ENCODE measurements at regions not wholly inside any gene's neighbourhood (a gene's known extent, or its start where the extent isn't known, plus 50 kb on each side); places are given as distances from the start of the nearest gene placed in this dataset.

DNA sequence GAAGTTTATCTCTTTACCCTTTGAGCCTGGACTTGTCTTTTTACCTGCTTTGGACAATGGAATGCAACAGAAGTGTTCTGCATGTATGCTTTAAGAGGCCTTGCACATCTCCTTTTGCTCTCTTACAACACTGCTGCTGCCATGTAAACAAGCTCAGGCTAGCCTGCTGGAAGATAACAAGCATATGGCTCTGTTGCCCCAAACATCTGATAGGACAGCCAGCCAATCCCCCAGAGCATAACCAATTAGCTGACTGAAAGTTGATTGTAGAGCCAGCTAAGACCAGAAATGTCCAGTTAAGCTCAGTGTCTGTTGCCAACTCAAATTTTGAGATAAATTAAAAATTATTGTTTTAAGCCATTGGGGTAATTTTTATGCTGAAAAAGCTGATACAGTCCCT, 510.6 kb upstream of the CNKSR2 start:
- no peak for DNase-seq (ENCODE audit: low spot score)

GRCh38 chrX:20861113-20861512, 513.1 kb upstream of the CNKSR2 start:
- DNase-seq (ENCODE audit: low spot score): no peak

DNA sequence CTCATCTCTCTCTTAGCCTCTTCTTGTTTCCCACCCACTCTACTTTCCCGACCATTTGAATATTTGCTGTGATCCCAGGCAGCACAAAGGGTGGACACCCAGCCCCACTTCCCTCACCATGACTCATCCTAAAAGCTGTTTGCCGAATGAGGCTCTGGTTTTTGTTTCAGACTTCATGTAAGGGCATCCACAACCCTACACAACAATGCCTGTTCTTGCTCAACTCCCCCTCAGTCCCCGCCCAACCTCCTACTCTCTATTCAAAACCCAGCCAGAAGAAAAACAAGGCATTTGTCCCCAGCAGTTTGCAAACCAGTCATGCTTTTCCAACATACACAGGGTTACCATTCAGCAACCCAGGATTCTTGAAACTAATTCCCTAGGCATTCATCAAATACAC, 516.5 kb upstream of the CNKSR2 start:
- no peak for DNase-seq (ENCODE audit: low spot score)

- DNase-seq (ENCODE audit: low spot score): no peak
Observed at GRCh38 chrX:20838477-20838876, 535.7 kb upstream of the CNKSR2 start.

GRCh38 chrX:20829665-20830491, 544.3 kb upstream of the CNKSR2 start:
- DNase-seq (ENCODE audit: low spot score): no peak

GRCh38 chrX:20825984-20826383, 548.2 kb upstream of the CNKSR2 start:
- DNase-seq (ENCODE audit: low spot score): no peak

GRCh38 chrX:20803971-20804370, 537.3 kb upstream of the RPS6KA3 start:
- no peak for DNase-seq (ENCODE audit: low spot score)

DNA sequence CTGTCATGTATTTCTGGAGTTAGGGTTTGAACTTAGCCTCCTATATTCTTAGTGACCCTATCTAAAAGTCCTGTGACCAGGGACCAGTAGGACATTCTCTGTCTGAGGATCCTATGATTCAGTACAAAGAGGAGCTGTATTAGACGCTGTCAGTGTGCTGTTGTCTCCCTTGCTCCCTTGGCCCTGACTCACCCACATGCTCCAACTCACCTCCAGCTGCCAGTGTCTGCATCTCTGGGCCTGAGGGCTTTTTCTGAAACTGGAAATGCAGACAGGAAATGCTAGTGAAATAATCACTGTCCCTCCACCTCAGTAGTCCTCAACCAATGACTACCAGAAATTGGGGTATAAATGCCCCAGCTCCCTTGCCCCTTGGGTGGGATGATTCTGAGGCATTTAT, 535.3 kb upstream of the RPS6KA3 start:
- no peak for DNase-seq (ENCODE audit: low spot score)

DNA sequence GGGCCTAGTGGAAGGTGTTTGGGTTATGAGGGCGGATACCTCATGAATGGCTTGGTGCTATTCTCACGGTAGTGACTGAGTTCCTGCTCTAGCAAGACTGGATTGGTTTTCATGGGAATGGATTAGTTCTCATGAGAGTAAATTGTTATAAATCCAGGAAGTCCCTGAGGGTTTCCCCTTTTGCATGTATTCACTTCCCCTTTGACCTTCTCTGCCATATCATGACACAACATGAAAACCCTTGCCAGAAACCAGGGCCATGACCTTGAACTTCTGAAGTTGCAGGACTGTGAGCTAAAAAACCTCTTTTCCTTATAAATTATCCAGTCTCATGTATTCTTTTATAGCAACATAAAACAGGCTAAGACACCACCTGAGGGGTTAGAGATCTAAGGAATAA, 529.7 kb upstream of the RPS6KA3 start:
- no peak for DNase-seq (ENCODE audit: low spot score)

GRCh38 chrX:20789103-20789502, 522.4 kb upstream of the RPS6KA3 start:
- no peak for DNase-seq (ENCODE audit: low spot score)

- DNase-seq (ENCODE audit: low spot score): no peak
Observed at GRCh38 chrX:20767346-20767745, 500.6 kb upstream of the RPS6KA3 start.

GRCh38 chrX:20756585-20756984, 489.9 kb upstream of the RPS6KA3 start:
- no peak for DNase-seq (ENCODE audit: low spot score)

DNA sequence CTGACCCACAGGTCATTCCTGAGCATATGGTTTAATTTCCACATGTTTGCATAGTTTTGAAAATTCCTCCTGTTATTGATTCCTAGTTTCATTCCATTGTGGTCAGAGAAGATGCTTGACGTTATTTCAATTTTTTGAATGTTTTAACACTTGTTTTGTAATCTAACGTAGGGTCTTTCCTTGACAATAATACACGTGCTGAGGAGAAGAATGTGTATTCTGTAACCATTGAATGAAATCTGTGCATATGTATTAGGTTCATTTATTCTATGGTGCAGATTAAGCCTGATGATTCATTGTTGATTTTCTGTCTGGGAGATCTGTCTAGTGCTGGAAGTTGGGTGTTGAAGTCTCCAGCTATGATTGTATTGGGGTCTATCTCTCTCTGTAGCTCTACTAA, 486.4 kb upstream of the RPS6KA3 start:
- DNase-seq (ENCODE audit: low spot score): no peak

DNA sequence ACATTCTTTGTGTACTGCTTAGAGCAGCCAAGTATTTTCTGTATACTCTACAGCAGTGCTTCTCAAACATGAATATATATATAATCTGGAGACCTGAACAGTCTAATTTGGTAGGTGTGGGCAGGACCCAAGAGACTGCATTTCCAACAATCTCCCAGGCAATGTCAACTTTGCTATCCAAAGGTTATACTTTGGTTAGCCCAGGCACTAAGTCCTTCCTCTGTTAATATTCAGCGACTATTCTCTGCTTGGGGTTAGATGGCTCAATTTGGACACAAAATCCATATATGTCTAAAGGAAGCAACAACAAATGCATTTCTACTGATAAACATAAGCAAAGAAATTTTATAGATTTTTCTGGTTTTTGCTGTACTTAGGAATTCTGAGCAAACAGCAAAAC, 480.0 kb upstream of the RPS6KA3 start:
- DNase-seq (ENCODE audit: low spot score): no peak

DNA sequence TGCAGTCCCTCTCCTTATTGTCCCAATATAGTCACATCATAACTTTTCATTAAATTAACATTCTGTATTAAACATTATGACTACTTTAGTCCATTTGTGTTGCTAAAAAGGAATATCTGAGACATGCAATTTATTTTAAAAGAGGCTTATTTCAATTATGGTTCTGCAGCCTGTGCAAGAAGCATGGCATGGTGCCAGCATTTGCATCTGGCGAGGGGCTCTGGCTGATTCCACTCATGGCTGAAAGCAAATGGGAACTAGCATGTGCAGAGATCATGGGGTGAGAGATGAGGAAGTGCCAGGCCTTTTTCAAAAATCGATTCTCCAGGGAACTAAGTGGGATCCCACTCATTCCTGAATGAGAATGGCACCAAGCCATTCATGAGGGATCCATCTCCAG, 476.3 kb upstream of the RPS6KA3 start:
- no peak for DNase-seq (ENCODE audit: low spot score)

DNA sequence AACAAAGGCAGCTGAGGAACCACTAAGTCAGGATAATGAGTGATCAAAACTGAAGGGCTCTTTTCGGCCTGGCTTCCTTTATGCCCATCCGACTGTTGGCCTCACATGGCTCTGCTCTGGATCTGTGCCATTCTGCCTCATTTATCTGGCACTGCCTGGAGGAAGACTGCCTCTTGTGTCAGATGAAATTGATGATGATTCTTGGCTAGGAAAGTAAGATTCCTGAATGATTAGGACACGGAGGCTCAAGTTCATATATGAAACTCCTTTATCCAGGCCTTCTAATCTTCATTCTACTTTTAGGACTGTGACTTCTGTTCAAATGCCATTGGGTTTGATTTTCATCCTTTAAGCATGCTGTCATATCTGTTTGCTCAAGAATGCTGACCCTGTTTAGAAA, 475.4 kb upstream of the RPS6KA3 start:
- no peak for DNase-seq (ENCODE audit: low spot score)

DNA sequence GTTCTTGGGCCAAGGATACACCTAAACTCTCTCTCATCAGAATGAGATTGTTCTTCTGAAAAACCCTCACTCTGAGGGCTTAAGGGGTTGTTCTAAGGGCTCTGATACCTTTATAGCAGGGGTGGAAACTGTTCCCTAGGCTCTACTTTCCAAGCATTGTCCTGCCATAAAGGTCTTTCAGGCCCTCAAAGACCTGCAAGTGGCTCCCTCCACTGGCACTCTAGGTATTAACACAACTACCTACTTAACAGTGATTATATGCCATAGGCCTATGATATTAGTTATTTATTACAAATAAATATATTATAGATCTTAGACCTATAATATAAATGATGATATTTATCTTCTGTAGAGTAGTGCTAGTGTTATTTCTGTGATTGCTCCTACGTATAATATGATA, 473.7 kb upstream of the RPS6KA3 start:
- no peak for DNase-seq (ENCODE audit: low spot score)

DNA sequence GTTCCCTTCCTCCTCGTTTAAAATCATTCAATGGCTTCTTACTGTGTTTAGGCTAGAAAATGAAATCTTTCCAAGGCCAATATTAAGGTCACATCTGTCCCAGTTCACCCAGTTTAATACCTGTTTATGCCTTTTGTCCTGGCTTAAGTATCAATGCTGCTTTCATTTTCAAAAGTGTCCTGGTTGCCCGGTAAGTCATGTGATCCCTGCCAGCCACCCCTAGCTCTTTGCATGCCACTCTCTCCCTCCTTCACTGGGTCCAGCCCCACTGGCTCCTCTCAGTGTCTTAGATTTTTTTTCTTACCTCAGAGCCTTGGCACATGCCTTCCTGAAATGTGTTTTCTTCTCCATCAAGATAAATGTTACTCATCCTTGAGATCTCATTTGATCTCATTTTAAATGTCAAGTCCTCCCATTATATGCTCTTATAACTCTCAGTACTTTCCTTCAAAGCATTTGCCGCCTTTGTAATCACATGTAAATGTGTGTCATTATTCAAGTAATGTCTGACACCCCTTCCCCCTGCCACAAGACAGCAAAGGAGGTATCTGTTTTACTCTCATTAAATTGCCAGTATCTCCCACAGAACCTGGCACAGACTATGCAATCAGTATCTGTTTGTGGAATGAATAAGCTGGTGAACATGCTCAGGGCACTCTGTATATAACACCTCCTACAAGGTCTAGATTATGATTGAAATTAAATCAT, 472.5 kb upstream of the RPS6KA3 start:
- no peak for DNase-seq (ENCODE audit: low spot score)

- DNase-seq (ENCODE audit: low spot score): no peak
Observed at GRCh38 chrX:20729416-20729815, 462.7 kb upstream of the RPS6KA3 start.

DNA sequence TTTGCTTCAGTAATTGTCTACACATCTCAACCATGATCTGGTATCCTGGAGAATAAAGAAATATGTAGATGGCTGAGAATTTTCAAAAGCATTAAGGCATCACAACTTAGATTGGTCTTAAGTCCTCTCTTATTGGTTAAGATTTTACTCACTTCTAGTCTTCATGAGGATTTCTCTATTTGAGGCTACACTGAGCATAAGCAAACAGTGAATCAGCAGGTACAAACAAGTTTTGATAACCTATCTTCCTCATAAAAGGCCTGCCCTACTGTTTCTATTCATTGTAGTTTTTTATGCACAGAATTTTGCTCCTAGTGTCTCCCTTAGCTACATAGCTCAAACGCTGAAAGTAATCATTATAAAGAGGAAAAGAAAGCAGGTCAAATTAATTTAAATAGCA, 460.7 kb upstream of the RPS6KA3 start:
- DNase-seq (ENCODE audit: low spot score): no peak

- DNase-seq (ENCODE audit: low spot score): no peak
Observed at GRCh38 chrX:20720954-20721626, 454.4 kb upstream of the RPS6KA3 start.

DNA sequence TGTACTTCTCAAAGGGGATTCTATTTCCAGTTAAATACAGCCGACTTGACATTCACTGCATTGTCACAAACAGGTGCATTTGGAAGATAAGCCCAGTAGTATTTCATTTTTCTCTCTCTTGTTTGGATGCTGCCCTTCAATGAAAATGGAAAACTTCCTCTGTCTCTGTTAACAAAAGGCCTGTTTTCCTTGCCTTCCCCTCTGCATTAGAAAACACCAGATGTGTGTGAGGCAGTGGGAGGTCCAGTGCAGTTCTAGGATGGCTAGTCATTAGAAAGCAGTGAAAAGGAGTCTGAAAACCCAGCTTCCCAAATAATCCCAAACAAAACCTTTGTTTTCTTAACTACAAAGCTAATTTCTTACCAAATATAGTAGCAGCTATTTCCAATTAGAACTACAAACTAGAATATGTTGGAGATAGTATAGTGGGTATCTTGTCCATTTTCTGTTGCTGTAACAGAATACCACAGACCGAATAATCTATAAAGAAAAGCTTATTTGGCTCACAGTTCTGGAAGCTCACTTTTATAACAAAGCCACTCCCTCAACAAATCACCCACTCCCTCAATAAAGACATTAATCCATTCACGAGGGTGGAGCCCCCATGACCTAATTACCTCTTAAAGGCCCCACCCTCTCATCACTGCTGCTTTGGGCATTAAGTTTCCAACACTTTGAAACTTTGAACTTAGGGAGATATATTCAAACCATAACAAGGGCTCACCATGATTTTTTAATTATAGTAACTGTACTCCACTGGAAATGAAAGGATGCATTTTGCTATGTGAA, 452.1 kb upstream of the RPS6KA3 start:
- DNase-seq (ENCODE audit: low spot score): no peak
